PC-9 (cell line): ENCODE measurements at regions not wholly inside any gene's neighbourhood (a gene's known extent, or its start where the extent isn't known, plus 50 kb on each side); places are given as distances from the start of the nearest gene placed in this dataset.

Source experiments
- EZH2 ChIP-seq: fragments of 200-600 bp; sonication (generic); IDR thresholded peaks from 2 replicates; pipeline ENCODE4 v1.8.0; 2017; ENCODE audit warnings: antibody characterized with exemption, low read depth
- TF ChIP-seq, protein P1 (sequence below): fragments of 200-600 bp; sonication (generic); conservative IDR thresholded peaks from 2 replicates; pipeline ENCODE4 v1.6.1; 2017; ENCODE audit warnings: mixed run types, antibody characterized with exemption, mild to moderate bottlenecking, moderate library complexity

DNA sequence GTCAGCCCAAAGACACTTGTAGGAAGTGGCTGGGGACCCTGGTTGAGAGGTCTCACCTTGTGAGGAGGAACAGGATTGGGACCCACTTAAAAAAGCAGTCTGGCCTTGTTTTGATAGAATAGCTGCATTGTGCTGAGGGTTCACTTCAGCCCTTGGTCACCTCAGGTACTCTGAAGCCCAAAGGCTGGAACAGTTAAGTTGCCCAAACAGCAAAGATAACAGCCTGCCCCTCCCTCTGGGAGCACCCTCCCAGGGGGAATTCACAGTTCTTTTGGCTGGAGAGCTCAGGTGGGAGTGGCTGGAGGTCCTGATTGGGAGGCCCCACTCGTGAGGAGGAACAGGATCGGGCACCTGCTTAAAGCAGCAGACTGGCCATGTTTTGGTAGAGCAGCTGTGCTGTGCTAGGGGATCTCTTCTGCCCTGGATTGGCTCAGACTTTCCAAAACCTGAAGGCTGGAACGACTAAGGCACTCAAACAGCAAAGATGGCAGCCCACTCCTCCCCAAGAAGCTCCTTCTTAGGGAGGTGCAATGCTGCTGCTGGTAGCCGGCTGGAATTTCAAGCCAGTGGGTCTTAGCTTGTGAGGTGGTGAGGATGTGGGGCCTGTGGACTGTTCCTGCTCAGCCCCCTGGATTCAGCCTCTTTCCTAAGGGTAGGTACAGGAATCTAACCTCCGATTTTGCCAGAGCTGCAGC lies 143.8 kb upstream of the SLC38A2 start:
- TF ChIP-seq, protein P1, sequence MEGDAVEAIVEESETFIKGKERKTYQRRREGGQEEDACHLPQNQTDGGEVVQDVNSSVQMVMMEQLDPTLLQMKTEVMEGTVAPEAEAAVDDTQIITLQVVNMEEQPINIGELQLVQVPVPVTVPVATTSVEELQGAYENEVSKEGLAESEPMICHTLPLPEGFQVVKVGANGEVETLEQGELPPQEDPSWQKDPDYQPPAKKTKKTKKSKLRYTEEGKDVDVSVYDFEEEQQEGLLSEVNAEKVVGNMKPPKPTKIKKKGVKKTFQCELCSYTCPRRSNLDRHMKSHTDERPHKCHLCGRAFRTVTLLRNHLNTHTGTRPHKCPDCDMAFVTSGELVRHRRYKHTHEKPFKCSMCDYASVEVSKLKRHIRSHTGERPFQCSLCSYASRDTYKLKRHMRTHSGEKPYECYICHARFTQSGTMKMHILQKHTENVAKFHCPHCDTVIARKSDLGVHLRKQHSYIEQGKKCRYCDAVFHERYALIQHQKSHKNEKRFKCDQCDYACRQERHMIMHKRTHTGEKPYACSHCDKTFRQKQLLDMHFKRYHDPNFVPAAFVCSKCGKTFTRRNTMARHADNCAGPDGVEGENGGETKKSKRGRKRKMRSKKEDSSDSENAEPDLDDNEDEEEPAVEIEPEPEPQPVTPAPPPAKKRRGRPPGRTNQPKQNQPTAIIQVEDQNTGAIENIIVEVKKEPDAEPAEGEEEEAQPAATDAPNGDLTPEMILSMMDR = no peak
- no peak for TF ChIP-seq EZH2
